IMR-90 (cell line): ENCODE measurements at regions not wholly inside any gene's neighbourhood (a gene's known extent, or its start where the extent isn't known, plus 50 kb on each side); places are given as distances from the start of the nearest gene placed in this dataset.

Experiments
- BHLHE40 ChIP-seq: fragments of 150-350 bp; IDR thresholded peaks from 2 replicates; pipeline ENCODE4 v1.6.1; 2016; ENCODE audit warnings: mild to moderate bottlenecking, low read depth, low read length
- CEBPB ChIP-seq: IDR thresholded peaks from 2 replicates; pipeline ENCODE4 v1.6.1; 2012; ENCODE audit warnings: low read depth, low read length, improper control_type of control experiment
- CHD1 ChIP-seq: IDR thresholded peaks from 2 replicates; pipeline ENCODE4 v1.6.1; 2012; ENCODE audit warnings: low read depth, low read length, improper control_type of control experiment
- CTCF ChIP-seq: conservative IDR thresholded peaks from 2 replicates; pipeline ENCODE4 v1.5.1; 2012; ENCODE audit warnings: mild to moderate bottlenecking, low read depth, low read length, improper control_type of control experiment
- ELK1 ChIP-seq: fragments of 150-350 bp; IDR thresholded peaks from 2 replicates; pipeline ENCODE4 v1.6.1; 2016; ENCODE audit warnings: low read depth, mild to moderate bottlenecking, low read length, moderate library complexity, borderline replicate concordance
- MAFK ChIP-seq: IDR thresholded peaks from 2 replicates; pipeline ENCODE4 v1.6.1; 2012; ENCODE audit warnings: low read depth, low read length, improper control_type of control experiment
- MAZ ChIP-seq: IDR thresholded peaks from 2 replicates; pipeline ENCODE4 v1.6.1; 2012; ENCODE audit warnings: low read depth, mild to moderate bottlenecking, low read length, improper control_type of control experiment, moderate library complexity, borderline replicate concordance
- MXI1 ChIP-seq: IDR thresholded peaks from 2 replicates; pipeline ENCODE4 v1.6.1; 2012; ENCODE audit warnings: low read depth, mild to moderate bottlenecking, low read length, moderate library complexity, borderline replicate concordance
- POLR2A ChIP-seq: IDR thresholded peaks from 2 replicates; pipeline ENCODE4 v1.6.1; 2012; ENCODE audit warnings: mild to moderate bottlenecking, low read depth, low read length
- RAD21 ChIP-seq: IDR thresholded peaks from 2 replicates; pipeline ENCODE4 v1.6.1; 2012; ENCODE audit warnings: low read length, improper control_type of control experiment
- RCOR1 ChIP-seq: IDR thresholded peaks from 2 replicates; pipeline ENCODE4 v1.6.1; 2012; ENCODE audit warnings: mild to moderate bottlenecking, low read length, improper control_type of control experiment; ENCODE audit not compliant: insufficient replicate concordance
- RFX5 ChIP-seq: IDR thresholded peaks from 2 replicates; pipeline ENCODE4 v1.8.0; 2012; ENCODE audit warnings: low read depth, mild to moderate bottlenecking, low read length, moderate library complexity
- SMC3 ChIP-seq: fragments of 150-350 bp; IDR thresholded peaks from 2 replicates; pipeline ENCODE4 v1.6.1; 2016; ENCODE audit warnings: low read depth, mild to moderate bottlenecking, antibody characterized with exemption, low read length, moderate library complexity
- USF2 ChIP-seq: fragments of 150-350 bp; IDR thresholded peaks from 2 replicates; pipeline ENCODE4 v1.6.1; 2017; ENCODE audit warnings: mild to moderate bottlenecking, antibody characterized with exemption, low read length, low read depth

GRCh38 chr21:35211782-35212181 lies 162.7 kb upstream of the RUNX1 start:
- TF ChIP-seq CTCF (no peak), RCOR1 (no peak), RFX5 (no peak), RAD21 (no peak), POLR2A (no peak), USF2 (no peak), ELK1 (no peak), SMC3 (no peak), BHLHE40 (no peak), CEBPB (no peak), MAFK (no peak), CHD1 (no peak), MAZ (no peak), MXI1 (no peak)
